GM23338 (cell line): ENCODE measurements at regions not wholly inside any gene's neighbourhood (a gene's known extent, or its start where the extent isn't known, plus 50 kb on each side); places are given as distances from the start of the nearest gene placed in this dataset.

ENCODE experiments used
- ATAC-seq: fragments of 200-7000 bp; cut with Tn5 transposase; 3 replicates; pipeline ENCODE4 v1.9.1; 2020
- DNase-seq: peaks from one replicate; pipeline ENCODE4 v3.0.0-alpha.2; 2015; ENCODE audit warnings: low spot score
- H2AFZ ChIP-seq: fragments of 200-600 bp; sonication (generic); 2 replicates; pipeline ENCODE4 v1.8.0; 2016; ENCODE audit warnings: antibody characterized with exemption, mild to moderate bottlenecking, moderate library complexity
- H3F3A ChIP-seq: fragments of 200-600 bp; sonication (generic); replicated peaks from 2 replicates; pipeline ENCODE4 v1.8.0; 2017; ENCODE audit warnings: antibody characterized with exemption, mixed run types, low read depth
- H3K27ac ChIP-seq: fragments of 200-600 bp; sonication (generic); 2 replicates; pipeline ENCODE4 v1.6.1; 2016; ENCODE audit warnings: low read depth
- H3K27me3 ChIP-seq: fragments of 200-600 bp; sonication (generic); 2 replicates; pipeline ENCODE4 v1.8.0; 2016; ENCODE audit warnings: mild to moderate bottlenecking, mixed run types, moderate library complexity; ENCODE audit not compliant: insufficient read depth
- H3K36me3 ChIP-seq: fragments of 200-600 bp; sonication (generic); 2 replicates; pipeline ENCODE4 v1.8.0; 2016; ENCODE audit warnings: mild to moderate bottlenecking; ENCODE audit not compliant: insufficient read depth
- H3K4me1 ChIP-seq: fragments of 200-600 bp; sonication (generic); 2 replicates; pipeline ENCODE4 v1.8.0; 2016; ENCODE audit warnings: mild to moderate bottlenecking, moderate library complexity; ENCODE audit not compliant: insufficient read depth
- H3K4me2 ChIP-seq: fragments of 200-600 bp; sonication (generic); 2 replicates; pipeline ENCODE4 v1.7.1; 2017; ENCODE audit warnings: mixed run types
- H3K4me3 ChIP-seq: fragments of 200-600 bp; sonication (generic); 2 replicates; pipeline ENCODE4 v1.6.1; 2016; ENCODE audit warnings: mixed run types
- H3K79me2 ChIP-seq: fragments of 200-600 bp; sonication (generic); replicated peaks from 2 replicates; pipeline ENCODE4 v1.8.0; 2017; ENCODE audit warnings: mild to moderate bottlenecking; ENCODE audit not compliant: insufficient read depth
- H3K9me2 ChIP-seq: fragments of 200-600 bp; sonication (generic); 2 replicates; pipeline ENCODE4 v1.8.0; 2017; ENCODE audit not compliant: insufficient read depth
- H4K20me1 ChIP-seq: fragments of 200-600 bp; sonication (generic); replicated peaks from 2 replicates; pipeline ENCODE4 v1.8.0; 2017; ENCODE audit warnings: mild to moderate bottlenecking; ENCODE audit not compliant: insufficient read depth
- H3K27ac Mint-ChIP-seq: 2 replicates; pipeline ENCODE4 v1.8.0; 2020; ENCODE audit warnings: inconsistent platforms, mild to moderate bottlenecking, moderate library complexity, mixed read lengths
- H3K27me3 Mint-ChIP-seq: 3 replicates; pipeline ENCODE4 v1.8.0; 2022; ENCODE audit warnings: low read depth, mild to moderate bottlenecking, moderate library complexity, mixed read lengths, inconsistent platforms; ENCODE audit not compliant: insufficient read depth, poor library complexity
- H3K36me3 Mint-ChIP-seq: 3 replicates; pipeline ENCODE4 v1.8.0; 2021; ENCODE audit warnings: low read depth, mild to moderate bottlenecking, inconsistent platforms, moderate library complexity, mixed read lengths
- H3K4me1 Mint-ChIP-seq: 3 replicates; pipeline ENCODE4 v1.8.0; 2020; ENCODE audit warnings: mild to moderate bottlenecking, inconsistent platforms, mixed read lengths
- H3K4me3 Mint-ChIP-seq: 3 replicates; pipeline ENCODE4 v1.8.0; 2021; ENCODE audit warnings: moderate library complexity, mild to moderate bottlenecking, inconsistent platforms, mixed read lengths
- H3K9me3 Mint-ChIP-seq: 3 replicates; pipeline ENCODE4 v1.8.0; 2020; ENCODE audit warnings: moderate library complexity, mild to moderate bottlenecking, inconsistent platforms, mixed read lengths
- CREB1 ChIP-seq: fragments of 250-450 bp; sonication (Bioruptor Pico); IDR thresholded peaks from 2 replicates; pipeline ENCODE4 v1.5.0; 2020; ENCODE audit warnings: low read depth, mild to moderate bottlenecking, moderate library complexity
- CTCF ChIP-seq, 2 experiments: fragments of 200-600 bp in 1 of 2; sonication (generic) in 1 of 2; conservative IDR thresholded peaks; 2 replicates each; pipeline versions ENCODE4 v1.5.1 to v1.6.1; 2016 to 2017; ENCODE audit warnings: antibody characterized with exemption in 2 of 2, low read depth in 2 of 2, mild to moderate bottlenecking in 2 of 2, moderate library complexity in 1 of 2
- ETS1 ChIP-seq: IDR thresholded peaks from 2 replicates; pipeline ENCODE4 v1.6.1; 2016; ENCODE audit warnings: antibody characterized with exemption
- EZH2 ChIP-seq: fragments of 200-600 bp; sonication (generic); IDR thresholded peaks from one replicate; pipeline ENCODE4 v1.8.0; 2017; ENCODE audit warnings: antibody characterized with exemption, mild to moderate bottlenecking, low read depth; ENCODE audit not compliant: unreplicated experiment
- EZH2phosphoT487 ChIP-seq: fragments of 200-600 bp; sonication (generic); IDR thresholded peaks from one replicate; pipeline ENCODE4 v1.8.1; 2018; ENCODE audit warnings: antibody characterized with exemption; ENCODE audit not compliant: unreplicated experiment
- JUNB ChIP-seq: IDR thresholded peaks from one replicate; pipeline ENCODE4 v1.6.1; 2016; ENCODE audit warnings: antibody characterized with exemption; ENCODE audit not compliant: unreplicated experiment
- NANOG ChIP-seq: IDR thresholded peaks from 2 replicates; pipeline ENCODE4 v1.6.1; 2016; ENCODE audit warnings: antibody characterized with exemption, borderline replicate concordance
- POLR2AphosphoS5 ChIP-seq: IDR thresholded peaks from 2 replicates; pipeline ENCODE4 v1.6.1; 2016; ENCODE audit warnings: antibody characterized with exemption, low read depth
- STAT1 ChIP-seq: IDR thresholded peaks from one replicate; pipeline ENCODE4 v1.6.1; 2016; ENCODE audit warnings: antibody characterized with exemption; ENCODE audit not compliant: unreplicated experiment
- ZNF114 ChIP-seq: fragments of 250-450 bp; sonication (Bioruptor Pico); IDR thresholded peaks from 2 replicates; pipeline ENCODE4 v1.5.0; 2020; ENCODE audit warnings: mild to moderate bottlenecking, moderate library complexity
- ZNF331 ChIP-seq: fragments of 250-450 bp; sonication (Bioruptor Pico); IDR thresholded peaks from 2 replicates; pipeline ENCODE4 v1.5.0; 2020; ENCODE audit warnings: low read depth, mild to moderate bottlenecking, moderate library complexity
- TF ChIP-seq, protein P1 (sequence below): IDR thresholded peaks from one replicate; pipeline ENCODE4 v1.6.1; 2018; ENCODE audit warnings: antibody characterized with exemption; ENCODE audit not compliant: unreplicated experiment
- TF ChIP-seq, protein P2 (sequence below): fragments of 250-450 bp; sonication (Bioruptor Pico); IDR thresholded peaks from 2 replicates; pipeline ENCODE4 v1.5.0; 2020; ENCODE audit warnings: mild to moderate bottlenecking, moderate library complexity

- Histone ChIP-seq H3K27me3 (no peaks in the 10 kb centered on the region), H3K79me2 (no peaks in the 10 kb centered on the region), H3K4me1 (no peaks in the 10 kb centered on the region), H3F3A (no peaks in the 10 kb centered on the region), H3K27ac (no peak overlapping the region), H3K4me3 (no peak overlapping the region), H3K4me2 (no peak overlapping the region), H4K20me1 (no peaks in the 10 kb centered on the region), H3K9me2 (peaks cover 6% of the 10 kb centered on the region), H3K36me3 (no peaks in the 10 kb centered on the region), H2AFZ (no peak overlapping the region)
- H3K27ac Mint-ChIP-seq, result no peak overlapping the region
- no peaks in the 10 kb centered on the region for H3K4me1 Mint-ChIP-seq
- no peaks in the 10 kb centered on the region for H3K36me3 Mint-ChIP-seq
- DNase-seq (no peak), ATAC-seq (no peak)
- H3K4me3 Mint-ChIP-seq, result no peak overlapping the region
- no peaks in the 10 kb centered on the region for H3K27me3 Mint-ChIP-seq
- TF ChIP-seq ZNF331 (CRISPR knock-in tag) (no peak), EZH2phosphoT487 (no peak), CREB1 (no peak), NANOG (no peak), STAT1 (no peak), ZNF114 (no peak), JUNB (no peak), POLR2AphosphoS5 (no peak), ETS1 (no peak), CTCF (conservative IDR thresholded peaks at IDR 0.05; ENCODE audit: low read depth in 2 of 2) (no peak), EZH2 (no peak)
- TF ChIP-seq, protein P1, sequence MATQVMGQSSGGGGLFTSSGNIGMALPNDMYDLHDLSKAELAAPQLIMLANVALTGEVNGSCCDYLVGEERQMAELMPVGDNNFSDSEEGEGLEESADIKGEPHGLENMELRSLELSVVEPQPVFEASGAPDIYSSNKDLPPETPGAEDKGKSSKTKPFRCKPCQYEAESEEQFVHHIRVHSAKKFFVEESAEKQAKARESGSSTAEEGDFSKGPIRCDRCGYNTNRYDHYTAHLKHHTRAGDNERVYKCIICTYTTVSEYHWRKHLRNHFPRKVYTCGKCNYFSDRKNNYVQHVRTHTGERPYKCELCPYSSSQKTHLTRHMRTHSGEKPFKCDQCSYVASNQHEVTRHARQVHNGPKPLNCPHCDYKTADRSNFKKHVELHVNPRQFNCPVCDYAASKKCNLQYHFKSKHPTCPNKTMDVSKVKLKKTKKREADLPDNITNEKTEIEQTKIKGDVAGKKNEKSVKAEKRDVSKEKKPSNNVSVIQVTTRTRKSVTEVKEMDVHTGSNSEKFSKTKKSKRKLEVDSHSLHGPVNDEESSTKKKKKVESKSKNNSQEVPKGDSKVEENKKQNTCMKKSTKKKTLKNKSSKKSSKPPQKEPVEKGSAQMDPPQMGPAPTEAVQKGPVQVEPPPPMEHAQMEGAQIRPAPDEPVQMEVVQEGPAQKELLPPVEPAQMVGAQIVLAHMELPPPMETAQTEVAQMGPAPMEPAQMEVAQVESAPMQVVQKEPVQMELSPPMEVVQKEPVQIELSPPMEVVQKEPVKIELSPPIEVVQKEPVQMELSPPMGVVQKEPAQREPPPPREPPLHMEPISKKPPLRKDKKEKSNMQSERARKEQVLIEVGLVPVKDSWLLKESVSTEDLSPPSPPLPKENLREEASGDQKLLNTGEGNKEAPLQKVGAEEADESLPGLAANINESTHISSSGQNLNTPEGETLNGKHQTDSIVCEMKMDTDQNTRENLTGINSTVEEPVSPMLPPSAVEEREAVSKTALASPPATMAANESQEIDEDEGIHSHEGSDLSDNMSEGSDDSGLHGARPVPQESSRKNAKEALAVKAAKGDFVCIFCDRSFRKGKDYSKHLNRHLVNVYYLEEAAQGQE, result no peak
- TF ChIP-seq, protein P2, sequence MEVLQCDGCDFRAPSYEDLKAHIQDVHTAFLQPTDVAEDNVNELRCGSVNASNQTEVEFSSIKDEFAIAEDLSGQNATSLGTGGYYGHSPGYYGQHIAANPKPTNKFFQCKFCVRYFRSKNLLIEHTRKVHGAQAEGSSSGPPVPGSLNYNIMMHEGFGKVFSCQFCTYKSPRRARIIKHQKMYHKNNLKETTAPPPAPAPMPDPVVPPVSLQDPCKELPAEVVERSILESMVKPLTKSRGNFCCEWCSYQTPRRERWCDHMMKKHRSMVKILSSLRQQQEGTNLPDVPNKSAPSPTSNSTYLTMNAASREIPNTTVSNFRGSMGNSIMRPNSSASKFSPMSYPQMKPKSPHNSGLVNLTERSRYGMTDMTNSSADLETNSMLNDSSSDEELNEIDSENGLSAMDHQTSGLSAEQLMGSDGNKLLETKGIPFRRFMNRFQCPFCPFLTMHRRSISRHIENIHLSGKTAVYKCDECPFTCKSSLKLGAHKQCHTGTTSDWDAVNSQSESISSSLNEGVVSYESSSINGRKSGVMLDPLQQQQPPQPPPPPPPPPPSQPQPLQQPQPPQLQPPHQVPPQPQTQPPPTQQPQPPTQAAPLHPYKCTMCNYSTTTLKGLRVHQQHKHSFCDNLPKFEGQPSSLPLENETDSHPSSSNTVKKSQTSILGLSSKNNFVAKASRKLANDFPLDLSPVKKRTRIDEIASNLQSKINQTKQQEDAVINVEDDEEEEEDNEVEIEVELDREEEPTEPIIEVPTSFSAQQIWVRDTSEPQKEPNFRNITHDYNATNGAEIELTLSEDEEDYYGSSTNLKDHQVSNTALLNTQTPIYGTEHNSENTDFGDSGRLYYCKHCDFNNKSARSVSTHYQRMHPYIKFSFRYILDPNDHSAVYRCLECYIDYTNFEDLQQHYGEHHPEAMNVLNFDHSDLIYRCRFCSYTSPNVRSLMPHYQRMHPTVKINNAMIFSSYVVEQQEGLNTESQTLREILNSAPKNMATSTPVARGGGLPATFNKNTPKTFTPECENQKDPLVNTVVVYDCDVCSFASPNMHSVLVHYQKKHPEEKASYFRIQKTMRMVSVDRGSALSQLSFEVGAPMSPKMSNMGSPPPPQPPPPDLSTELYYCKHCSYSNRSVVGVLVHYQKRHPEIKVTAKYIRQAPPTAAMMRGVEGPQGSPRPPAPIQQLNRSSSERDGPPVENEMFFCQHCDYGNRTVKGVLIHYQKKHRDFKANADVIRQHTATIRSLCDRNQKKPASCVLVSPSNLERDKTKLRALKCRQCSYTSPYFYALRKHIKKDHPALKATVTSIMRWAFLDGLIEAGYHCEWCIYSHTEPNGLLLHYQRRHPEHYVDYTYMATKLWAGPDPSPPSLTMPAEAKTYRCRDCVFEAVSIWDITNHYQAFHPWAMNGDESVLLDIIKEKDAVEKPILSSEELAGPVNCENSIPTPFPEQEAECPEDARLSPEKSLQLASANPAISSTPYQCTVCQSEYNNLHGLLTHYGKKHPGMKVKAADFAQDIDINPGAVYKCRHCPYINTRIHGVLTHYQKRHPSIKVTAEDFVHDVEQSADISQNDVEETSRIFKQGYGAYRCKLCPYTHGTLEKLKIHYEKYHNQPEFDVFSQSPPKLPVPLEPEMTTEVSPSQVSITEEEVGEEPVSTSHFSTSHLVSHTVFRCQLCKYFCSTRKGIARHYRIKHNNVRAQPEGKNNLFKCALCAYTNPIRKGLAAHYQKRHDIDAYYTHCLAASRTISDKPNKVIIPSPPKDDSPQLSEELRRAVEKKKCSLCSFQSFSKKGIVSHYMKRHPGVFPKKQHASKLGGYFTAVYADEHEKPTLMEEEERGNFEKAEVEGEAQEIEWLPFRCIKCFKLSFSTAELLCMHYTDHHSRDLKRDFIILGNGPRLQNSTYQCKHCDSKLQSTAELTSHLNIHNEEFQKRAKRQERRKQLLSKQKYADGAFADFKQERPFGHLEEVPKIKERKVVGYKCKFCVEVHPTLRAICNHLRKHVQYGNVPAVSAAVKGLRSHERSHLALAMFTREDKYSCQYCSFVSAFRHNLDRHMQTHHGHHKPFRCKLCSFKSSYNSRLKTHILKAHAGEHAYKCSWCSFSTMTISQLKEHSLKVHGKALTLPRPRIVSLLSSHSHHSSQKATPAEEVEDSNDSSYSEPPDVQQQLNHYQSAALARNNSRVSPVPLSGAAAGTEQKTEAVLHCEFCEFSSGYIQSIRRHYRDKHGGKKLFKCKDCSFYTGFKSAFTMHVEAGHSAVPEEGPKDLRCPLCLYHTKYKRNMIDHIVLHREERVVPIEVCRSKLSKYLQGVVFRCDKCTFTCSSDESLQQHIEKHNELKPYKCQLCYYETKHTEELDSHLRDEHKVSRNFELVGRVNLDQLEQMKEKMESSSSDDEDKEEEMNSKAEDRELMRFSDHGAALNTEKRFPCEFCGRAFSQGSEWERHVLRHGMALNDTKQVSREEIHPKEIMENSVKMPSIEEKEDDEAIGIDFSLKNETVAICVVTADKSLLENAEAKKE (CRISPR knock-in tag), result no peak
- peaks cover 15% of the 10 kb centered on the region; the same call in 2 of the 3 replicates for H3K9me3 Mint-ChIP-seq
These were observed 118.9 kb downstream of the MTHFS start for GRCh38 chr15:79777916-79778315.
